ENCODE measurements at regions not wholly inside any gene's neighbourhood (a gene's known extent, or its start where the extent isn't known, plus 50 kb on each side); places are given as distances from the start of the nearest gene placed in this dataset.
A peak's percentile ranks its signal among the peaks of the same experiment; 100 is the strongest.

GRCh38 chr10:124165827-124166226 is 72.4 kb upstream of the CHST15 start:
- no peak for DNase-seq (ENCODE audit: low read depth in 3 of 3)

DNA sequence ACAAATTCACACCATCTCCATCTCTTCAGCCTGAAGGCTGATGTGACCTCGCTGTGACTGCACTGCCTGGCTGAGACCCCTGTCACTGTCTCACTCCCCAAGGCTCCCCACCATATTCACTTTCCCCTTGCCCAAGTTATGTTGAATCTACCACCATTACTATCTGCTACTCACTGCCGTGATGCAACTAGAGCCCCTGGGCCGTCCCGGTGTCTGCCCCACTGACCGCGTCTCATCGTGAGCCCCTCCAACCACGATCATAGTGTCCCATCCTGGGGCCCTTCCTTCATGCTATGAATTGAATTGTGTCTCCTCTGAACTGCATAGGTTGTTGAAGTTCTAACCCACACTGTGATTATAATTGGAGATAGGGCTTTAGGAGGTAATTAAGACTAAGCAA is 71.9 kb upstream of the CHST15 start:
- DNase-seq (ENCODE audit: low read depth in 3 of 3), result no peak

DNA sequence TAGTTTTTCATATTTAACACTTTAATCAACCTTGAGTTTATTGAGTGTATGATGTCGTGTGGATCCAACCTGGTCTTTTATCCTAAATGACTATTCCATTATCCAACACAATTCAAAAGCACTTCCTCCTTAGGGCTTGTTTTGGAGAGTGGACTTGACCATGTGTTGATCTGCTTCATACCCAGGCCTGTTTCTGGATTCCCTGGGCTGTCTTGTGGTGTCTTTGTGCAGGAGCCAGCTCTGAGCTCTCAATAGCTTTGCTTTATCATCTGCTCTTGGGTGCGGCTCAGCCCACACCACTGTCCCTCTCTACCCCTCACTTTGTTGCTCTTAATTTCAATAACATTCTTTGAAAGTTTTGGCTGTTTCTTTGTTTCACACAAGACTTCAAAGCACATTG is 70.9 kb upstream of the CHST15 start:
- DNase-seq (ENCODE audit: low read depth in 3 of 3), result no peak

DNA sequence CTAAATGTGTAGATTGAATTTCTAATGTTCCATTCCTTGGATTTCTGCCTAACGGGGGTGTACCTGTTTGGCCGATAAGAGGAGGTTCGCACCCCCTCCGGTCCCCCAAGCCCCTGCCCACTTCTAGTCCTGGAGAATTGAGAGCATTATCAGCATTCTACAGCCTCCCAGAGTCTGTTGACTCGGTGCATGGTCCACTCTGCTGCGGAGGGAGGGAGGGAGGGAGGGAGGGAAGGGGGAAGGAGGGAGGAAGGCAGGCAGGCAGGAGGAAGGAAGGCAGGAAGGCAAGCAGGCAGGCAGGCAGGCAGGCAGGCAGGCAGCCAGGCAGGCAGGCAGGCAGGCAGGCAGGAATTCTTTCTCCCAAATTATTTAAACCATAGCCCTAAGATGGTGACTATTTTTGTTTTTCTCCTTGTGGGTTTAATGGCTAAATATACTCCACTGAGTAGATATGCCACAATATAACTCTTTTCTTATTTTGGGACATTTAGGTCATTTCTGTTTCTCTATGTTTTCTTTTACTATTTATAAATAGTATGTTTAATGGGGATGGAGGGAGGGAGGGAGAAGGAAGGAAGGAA is 69.5 kb upstream of the CHST15 start:
- no peak for DNase-seq (ENCODE audit: low read depth in 3 of 3)

- DNase-seq (ENCODE audit: low read depth in 3 of 3), result no peak
These were observed 68.7 kb upstream of the CHST15 start for GRCh38 chr10:124162136-124162535.

DNA sequence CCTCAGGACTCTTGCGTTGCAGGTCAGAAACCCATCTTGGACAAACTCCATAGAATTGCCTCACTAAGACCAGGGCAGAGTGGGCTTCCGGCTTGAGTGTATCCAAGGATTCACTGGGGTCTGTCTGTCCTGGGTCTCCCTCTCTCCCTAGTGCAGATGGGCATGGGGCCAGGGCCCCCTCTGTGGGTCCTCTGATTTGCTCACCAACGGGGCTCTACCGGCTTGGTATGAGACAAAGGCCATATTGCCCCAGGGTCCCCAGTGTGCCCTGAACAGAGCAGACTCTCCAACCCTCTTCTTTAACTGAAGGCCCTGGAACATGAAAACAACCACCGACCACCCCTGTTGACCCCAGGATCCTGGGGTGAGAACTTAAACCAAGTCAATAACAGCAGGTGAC is 68.2 kb upstream of the CHST15 start:
- DNase-seq (ENCODE audit: low read depth in 3 of 3), result no peak

DNA sequence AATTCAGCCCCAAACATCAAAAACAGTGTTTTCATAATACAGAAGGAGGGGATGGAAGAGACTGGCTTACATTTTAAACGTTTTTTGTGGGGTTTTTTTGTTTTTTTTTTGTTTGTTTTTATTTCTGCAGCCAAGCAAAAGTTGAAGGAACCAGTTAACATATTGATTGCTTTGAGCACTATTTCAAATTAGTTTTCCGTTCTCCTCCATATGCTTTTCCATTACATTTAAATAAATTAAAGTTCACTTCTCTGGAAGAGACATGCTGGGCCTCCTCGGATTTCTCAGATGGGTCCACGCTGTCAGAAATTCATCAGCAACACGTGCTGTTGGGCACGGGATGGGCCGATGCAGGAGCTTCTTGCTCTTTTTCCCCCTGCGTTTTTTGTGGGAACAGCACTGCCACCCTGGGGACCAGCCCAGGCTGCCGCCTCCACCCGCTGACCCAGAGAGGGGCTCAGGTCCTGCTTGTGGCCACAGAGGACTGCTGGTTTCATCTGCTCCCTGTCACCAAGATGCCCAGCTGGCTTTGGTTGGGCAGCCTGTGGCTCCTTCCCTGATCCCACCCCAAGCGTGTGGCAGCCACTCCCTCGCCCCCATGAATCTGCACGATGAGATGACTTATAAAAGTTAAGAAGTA is 67.7 kb upstream of the CHST15 start:
- no peak for DNase-seq (ENCODE audit: low read depth in 3 of 3)

GRCh38 chr10:124160176-124160575 is 66.8 kb upstream of the CHST15 start:
- DNase-seq (ENCODE audit: low read depth in 3 of 3), result no peak

DNA sequence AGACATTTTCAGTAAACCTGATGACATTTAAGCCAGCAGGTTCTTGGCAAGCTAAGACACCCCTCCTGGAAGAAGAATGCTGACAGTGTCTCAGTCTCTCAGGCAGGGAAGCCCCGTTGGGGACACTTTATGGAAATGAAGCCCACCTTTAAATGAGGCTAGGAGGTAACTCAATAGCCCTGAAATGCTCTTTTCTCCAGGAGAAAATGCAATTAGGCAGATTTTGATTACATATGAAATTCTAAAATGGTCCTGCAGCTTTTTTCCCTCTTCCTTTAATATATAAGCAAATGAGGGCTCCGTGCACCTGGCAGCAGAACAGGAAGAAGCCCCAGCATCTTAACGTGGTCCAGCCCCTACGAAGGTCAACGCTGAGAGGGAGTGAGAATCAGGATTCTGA is 65.8 kb upstream of the CHST15 start:
- no peak for DNase-seq (ENCODE audit: low read depth in 3 of 3)

DNA sequence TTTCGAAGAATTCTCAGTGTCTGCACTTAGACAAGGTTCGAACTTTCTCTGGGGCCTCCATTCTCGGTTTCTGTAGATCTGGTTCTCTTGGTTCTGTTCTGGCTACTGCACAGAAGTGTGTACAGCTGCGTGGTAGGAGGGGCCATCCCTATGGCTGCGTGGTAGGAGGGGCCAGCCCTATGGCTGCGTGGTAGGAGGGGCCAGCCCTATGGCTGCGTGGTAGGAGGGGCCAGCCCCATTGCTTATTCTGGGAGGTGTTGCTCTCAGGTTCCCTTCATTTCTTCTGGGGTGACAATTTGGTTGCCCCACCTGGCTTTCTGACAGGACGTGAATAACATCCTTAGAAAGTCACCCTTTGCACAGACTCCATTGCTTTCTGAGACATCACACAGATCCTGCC is 65.2 kb upstream of the CHST15 start:
- DNase-seq (ENCODE audit: low read depth in 3 of 3), result no peak

DNA sequence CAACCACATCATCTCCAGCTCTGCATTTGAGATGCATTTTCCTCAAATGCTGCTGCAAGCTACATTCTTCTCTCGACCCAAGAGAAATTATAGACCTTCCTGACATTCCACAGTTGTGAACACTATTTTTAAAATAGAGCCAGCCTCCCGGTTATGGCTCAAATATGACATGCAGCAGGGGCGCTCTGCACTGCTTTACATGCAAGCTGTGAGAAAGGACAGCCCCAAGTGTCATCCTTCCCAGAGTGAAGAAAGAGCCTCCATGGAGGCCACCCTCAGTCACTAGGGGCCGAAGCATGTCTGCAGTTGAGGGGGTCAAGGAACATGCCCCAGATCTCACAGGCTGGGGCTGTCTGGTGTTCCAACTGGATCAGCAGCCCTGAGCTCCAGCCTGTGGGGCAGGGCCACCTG is 63.9 kb upstream of the CHST15 start:
- DNase-seq (ENCODE audit: low read depth in 3 of 3), result no peak

DNA sequence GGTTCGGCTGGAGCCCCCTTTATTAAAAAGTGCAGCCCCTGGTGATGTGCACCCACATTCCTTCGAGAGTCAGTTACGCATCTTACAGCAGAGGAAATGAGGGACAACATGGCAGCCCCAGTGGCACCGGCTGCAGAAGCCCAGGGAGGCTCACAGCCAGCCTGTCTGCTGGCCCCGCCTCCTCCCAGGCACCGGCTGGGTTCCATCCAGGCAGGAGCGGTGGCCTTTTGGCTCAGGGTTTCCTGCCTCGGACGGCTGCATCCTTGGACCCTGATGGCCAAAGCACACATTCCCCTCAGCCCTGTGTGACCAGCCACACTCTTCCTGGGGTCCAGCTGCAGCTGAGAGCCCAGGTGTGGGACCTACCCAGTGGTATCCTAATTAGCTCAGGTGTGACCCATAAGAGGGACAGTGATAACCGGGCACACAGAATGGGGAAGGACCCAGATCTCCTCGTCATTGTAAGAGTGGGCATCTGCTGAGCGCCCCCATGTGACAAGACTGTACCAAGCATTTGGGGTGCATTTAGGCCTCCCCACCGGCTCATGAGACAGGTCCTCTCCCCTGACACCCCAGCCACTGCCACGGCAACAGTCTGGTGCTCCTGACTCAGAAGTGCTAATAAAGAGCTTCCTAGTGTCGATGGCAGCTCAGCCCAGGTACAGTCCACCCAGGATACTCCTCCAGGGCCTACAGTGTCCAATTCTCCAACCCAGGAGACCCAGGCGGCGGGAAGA is 63.3 kb upstream of the CHST15 start:
- DNase-seq (ENCODE audit: low read depth in 3 of 3), result no peak

DNA sequence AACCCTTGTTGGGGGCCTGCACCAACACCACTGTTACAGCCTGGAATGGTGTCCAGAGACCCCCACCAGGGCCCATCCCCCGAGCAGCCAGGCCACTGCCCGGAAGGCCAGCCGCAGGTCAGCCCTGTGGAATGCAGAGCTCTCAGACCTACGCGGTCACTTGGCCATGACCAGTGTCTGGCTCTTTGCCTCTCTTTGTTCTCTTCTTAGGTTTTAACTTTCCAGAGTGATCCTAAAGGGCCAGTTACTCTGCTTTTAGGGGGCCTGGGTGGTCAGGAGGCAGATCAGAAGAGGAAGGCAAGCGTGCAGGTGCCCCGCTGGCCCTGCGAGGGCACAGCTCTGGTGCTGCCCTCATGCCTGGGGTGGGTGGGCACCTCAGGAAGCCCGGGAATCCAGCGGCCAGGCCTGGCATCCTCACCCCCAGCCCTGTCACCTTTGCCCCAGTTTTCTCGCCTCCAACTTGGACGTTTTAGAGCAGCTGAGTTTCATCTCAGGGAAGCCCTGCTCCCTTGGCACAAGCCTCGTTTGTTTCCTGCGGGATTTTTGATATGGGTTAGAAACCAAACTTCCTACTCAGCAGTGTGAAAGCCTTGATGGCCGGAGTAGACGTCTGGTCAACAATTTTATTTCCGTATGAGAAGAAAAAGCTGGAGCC is 62.5 kb upstream of the CHST15 start:
- DNase-seq (ENCODE audit: low read depth in 3 of 3), result no peak

DNA sequence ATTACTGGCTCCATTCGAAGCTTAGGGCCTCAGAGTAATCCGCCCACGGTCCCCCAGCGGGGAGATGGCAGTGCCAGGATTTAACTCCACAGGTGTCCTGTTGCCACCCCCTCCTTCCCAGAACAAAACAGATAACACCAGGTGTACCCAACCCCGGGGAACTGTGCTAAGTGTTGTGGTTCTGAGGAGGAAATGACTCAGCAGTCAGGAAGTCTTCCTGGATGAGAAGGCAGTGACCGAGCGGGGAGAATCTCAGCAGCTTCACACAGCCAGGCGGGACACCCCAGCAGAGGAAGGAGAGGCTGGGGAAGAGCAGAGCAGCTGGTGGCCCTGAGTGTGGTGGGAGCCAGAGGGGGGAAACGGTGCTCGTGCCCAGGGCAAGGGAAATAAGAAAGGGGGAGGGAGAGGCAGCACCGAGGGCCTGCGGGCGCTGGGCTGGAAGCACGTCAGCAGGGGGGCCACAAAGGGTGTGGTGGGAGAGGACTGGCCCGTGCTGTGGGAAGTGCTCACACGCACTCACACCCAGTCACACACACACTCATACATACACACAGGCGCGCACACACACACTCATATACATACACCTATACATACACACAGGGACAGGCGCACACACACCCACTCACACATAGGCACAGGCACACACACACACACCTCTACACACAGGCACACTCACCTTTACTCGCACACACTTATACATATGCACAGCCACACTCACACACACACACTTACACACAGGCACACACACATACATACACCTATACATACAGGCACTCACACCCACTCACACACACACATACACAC is 59.8 kb upstream of the CHST15 start:
- DNase-seq (ENCODE audit: low read depth in 3 of 3), result peak; percentile 11 to 43 (median 38)

GRCh38 chr10:124152139-124153022 is 59.0 kb upstream of the CHST15 start:
- DNase-seq (ENCODE audit: low read depth in 3 of 3), result no peak

DNA sequence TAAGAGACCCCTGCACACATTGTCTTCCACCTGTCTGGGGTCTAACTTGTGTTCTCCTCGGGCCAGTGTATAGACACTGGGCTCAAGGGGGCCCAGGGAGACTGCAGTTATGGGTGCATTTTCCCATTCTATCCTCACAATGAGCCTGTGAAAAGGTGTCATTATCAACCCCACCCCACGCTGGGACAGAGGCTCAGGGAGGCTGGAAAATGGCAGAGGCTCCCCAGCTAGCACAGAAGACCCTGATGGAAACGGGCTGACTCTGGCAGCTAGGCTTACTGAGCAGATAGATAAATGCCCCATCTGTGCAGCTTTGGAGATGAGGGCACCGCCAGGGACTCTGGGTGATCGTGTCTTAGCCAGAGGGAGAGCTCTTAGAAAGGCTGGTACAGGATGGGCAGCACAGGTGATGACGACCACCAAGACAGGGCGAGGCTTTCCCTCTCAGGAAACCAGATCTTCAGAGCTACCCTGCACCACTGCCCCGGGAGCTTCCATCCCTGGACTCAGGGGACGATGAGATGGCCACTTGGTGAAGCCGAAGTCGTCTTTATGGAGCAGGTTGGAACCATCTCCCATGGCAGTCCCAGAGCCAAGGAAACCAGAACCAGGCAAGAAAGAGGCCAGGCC is 58.2 kb upstream of the CHST15 start:
- no peak for DNase-seq (ENCODE audit: low read depth in 3 of 3)

GRCh38 chr10:124150807-124151417 is 57.5 kb upstream of the CHST15 start:
- DNase-seq (ENCODE audit: low read depth in 3 of 3), result no peak

DNA sequence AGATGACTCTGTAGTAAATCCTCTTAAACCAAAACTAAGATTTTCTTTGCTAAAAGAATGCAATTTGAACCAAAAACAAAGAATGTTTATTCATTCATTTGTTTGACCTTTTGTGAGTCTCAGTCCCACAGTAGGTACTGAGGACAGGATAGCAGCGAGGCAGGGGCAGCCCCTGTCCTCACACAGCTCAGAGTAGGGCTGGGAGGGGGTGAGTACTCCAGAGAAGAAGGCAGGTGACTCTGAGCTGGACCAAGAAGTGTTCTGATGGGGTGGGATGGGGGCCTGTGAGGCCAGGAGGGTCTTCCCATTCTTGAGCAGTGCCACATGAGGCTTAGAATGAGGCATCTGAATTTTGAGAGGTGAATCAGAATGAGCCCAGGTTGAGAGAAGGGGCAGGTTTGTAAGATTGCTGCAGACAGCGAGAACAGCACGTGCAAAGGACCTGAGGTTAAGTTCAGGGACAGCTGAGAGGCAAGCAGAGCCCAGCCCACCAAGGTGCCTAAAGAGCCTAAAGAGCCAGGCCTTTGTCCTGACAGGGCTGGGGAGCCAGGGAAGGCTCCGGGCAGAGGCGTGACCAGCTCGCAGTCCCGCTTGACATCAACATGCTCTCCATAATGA is 56.9 kb upstream of the CHST15 start:
- DNase-seq (ENCODE audit: low read depth in 3 of 3), result no peak

- DNase-seq (ENCODE audit: low read depth in 3 of 3), result no peak
These were observed 56.0 kb upstream of the CHST15 start for GRCh38 chr10:124149189-124150042.

Measured in stimulated activated CD4-positive, alpha-beta T cell treated with anti-CD3 and anti-CD28 coated beads, TNF-alpha, amount 100 ng/mL, for 48 hours (primary cell).